Tibial nerve (tissue), 4 donors: ENCODE measurements at regions not wholly inside any gene's neighbourhood (a gene's known extent, or its start where the extent isn't known, plus 50 kb on each side); places are given as distances from the start of the nearest gene placed in this dataset.

ENCODE experiments used
- EP300 ChIP-seq, 2 donors: sonication (generic); formaldehyde crosslinking; IDR thresholded peaks; one replicate each; pipeline ENCODE4 v1.6.1; 2017; ENCODE audit warnings: antibody characterized with exemption in 2 of 2, mild to moderate bottlenecking in 1 of 2
- TF ChIP-seq, protein P1 (sequence below), 5 experiments: fragments of 200-600 bp in 3 of 5; fragments of 450-650 bp in 2 of 5; sonication (generic) in 3 of 5; IDR thresholded peaks; one replicate each; pipeline ENCODE4 v1.5.1; 2016 to 2019; ENCODE audit warnings: antibody characterized with exemption in 5 of 5, mild to moderate bottlenecking in 3 of 5, moderate library complexity in 2 of 5

DNA sequence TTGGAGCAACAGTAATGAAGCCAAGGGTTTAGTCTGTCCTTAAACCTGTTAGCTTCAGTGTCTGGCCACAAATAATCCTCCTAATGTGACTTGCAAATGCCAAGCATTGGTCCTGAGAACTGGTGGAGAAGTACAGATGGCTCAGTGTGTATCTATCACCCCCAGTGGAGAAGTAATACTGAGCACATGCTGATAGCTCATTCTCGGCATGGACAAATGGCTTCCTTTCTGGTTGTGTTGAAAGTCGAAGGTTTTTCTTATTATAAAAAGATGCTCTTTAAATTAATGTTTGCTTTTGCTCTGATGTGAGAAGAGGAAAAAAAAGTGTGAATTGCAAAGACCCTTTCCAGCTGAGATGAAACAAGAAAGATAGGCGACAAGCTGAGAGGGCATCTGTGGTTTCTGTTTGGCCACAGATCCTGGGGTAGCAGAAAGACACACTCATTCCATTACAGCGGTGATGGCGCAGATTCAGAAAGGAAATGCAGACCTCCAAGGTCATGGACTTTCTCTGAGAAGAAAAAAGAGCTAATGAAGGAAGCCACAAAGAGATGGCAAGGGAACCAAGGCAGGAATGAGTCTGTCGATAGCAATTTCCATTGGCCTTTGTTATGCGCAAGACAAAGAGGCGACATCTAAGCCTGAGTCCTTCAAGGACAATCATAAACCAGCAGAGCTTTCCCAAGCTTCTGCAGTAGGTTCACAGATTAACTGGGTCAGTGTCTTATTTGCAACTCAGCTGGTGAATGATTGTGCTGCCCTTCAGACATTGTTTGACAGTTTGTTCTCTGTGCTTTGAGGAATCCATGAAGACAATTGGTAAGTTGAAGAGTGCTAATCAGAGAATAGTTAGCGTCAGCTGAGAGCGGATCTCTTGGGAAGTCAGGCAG is 155.5 kb upstream of the RGS6 start:
- TF ChIP-seq, protein P1, sequence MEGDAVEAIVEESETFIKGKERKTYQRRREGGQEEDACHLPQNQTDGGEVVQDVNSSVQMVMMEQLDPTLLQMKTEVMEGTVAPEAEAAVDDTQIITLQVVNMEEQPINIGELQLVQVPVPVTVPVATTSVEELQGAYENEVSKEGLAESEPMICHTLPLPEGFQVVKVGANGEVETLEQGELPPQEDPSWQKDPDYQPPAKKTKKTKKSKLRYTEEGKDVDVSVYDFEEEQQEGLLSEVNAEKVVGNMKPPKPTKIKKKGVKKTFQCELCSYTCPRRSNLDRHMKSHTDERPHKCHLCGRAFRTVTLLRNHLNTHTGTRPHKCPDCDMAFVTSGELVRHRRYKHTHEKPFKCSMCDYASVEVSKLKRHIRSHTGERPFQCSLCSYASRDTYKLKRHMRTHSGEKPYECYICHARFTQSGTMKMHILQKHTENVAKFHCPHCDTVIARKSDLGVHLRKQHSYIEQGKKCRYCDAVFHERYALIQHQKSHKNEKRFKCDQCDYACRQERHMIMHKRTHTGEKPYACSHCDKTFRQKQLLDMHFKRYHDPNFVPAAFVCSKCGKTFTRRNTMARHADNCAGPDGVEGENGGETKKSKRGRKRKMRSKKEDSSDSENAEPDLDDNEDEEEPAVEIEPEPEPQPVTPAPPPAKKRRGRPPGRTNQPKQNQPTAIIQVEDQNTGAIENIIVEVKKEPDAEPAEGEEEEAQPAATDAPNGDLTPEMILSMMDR (IDR thresholded peaks at IDR 0.05), result no peak
- no peak for TF ChIP-seq EP300 (IDR thresholded peaks at IDR 0.05)
